Fibroblast of lung (primary cell): ENCODE measurements at regions not wholly inside any gene's neighbourhood (a gene's known extent, or its start where the extent isn't known, plus 50 kb on each side); places are given as distances from the start of the nearest gene placed in this dataset.

Experiments
- DNase-seq, 2 donors: peaks; one replicate each; pipeline versions ENCODE4 v3.0.0 to v3.0.0-alpha.2; 2010; ENCODE audit warnings: low read depth in 2 of 2
- H2AFZ ChIP-seq: 2 replicates; pipeline ENCODE4 v1.5.1; 2012; ENCODE audit warnings: low read length, control low read depth, inconsistent platforms
- H3K27ac ChIP-seq: 2 replicates; pipeline ENCODE4 v1.5.1; 2011; ENCODE audit warnings: low read length, control low read depth; ENCODE audit not compliant: insufficient read depth
- H3K27me3 ChIP-seq: 2 replicates; pipeline ENCODE4 v1.5.1; 2011; ENCODE audit warnings: mild to moderate bottlenecking, low read length; ENCODE audit not compliant: control insufficient read depth, insufficient read depth
- H3K36me3 ChIP-seq: 2 replicates; pipeline ENCODE4 v1.5.1; 2011; ENCODE audit warnings: low read length; ENCODE audit not compliant: control insufficient read depth, insufficient read depth
- H3K4me1 ChIP-seq: 2 replicates; pipeline ENCODE4 v1.5.1; 2011; ENCODE audit warnings: low read length; ENCODE audit not compliant: control insufficient read depth, insufficient read depth; ENCODE audit errors: extremely low read depth
- H3K4me2 ChIP-seq: 2 replicates; pipeline ENCODE4 v1.5.1; 2011; ENCODE audit warnings: low read length, control low read depth; ENCODE audit not compliant: insufficient read depth; ENCODE audit errors: extremely low read depth
- H3K4me3 ChIP-seq, 4 experiments: fragments of 200-600 bp in 1 of 4; sonication (generic) in 1 of 4; replicated peaks in 1 of 4; 2 replicates each; pipeline ENCODE4 v1.5.1; 2011 to 2016; ENCODE audit warnings: low read length in 4 of 4, low read depth in 3 of 4, mild to moderate bottlenecking in 3 of 4, control low read depth in 2 of 4, inconsistent platforms in 1 of 4, mixed read lengths in 1 of 4; ENCODE audit not compliant: insufficient read depth in 1 of 4; ENCODE audit errors: control extremely low read depth in 1 of 4
- H3K79me2 ChIP-seq: 2 replicates; pipeline ENCODE4 v1.5.1; 2012; ENCODE audit warnings: mild to moderate bottlenecking, low read length, inconsistent platforms; ENCODE audit not compliant: control insufficient read depth, insufficient read depth
- H3K9ac ChIP-seq: 2 replicates; pipeline ENCODE4 v1.5.1; 2011; ENCODE audit warnings: mild to moderate bottlenecking, low read length, control low read depth; ENCODE audit not compliant: insufficient read depth
- H3K9me3 ChIP-seq: 2 replicates; pipeline ENCODE4 v1.5.1; 2012; ENCODE audit warnings: low read depth, low read length; ENCODE audit not compliant: control insufficient read depth, insufficient read depth
- H4K20me1 ChIP-seq: 2 replicates; pipeline ENCODE4 v1.5.1; 2011; ENCODE audit warnings: low read length; ENCODE audit not compliant: control insufficient read depth, insufficient read depth; ENCODE audit errors: extremely low read depth
- CTCF ChIP-seq, 2 donors: IDR thresholded peaks in 1 of 2; conservative IDR thresholded peaks in 1 of 2; 1 replicate in 1 of 2; 2 replicates in 1 of 2; pipeline ENCODE4 v1.5.1; 2011 to 2012; ENCODE audit warnings: low read length in 2 of 2, control low read depth in 1 of 2, inconsistent platforms in 1 of 2, low read depth in 1 of 2, mild to moderate bottlenecking in 1 of 2
- EZH2 ChIP-seq: IDR thresholded peaks from 2 replicates; pipeline ENCODE4 v1.5.1; 2012; ENCODE audit warnings: low read length, control low read depth, mild to moderate bottlenecking; ENCODE audit errors: missing control alignments

- H3K9me3 ChIP-seq = no peaks in the 10 kb centered on the region
- no peak for DNase-seq
- no peaks in the 10 kb centered on the region for H4K20me1 ChIP-seq
- H3K4me1 ChIP-seq = peaks cover 2% of the 10 kb centered on the region
- peak overlapping the region; percentile 60 for H3K4me2 ChIP-seq
- H3K27me3 ChIP-seq = peaks cover 8% of the 10 kb centered on the region
- H2AFZ ChIP-seq = no peak overlapping the region
- peak overlapping the region; percentile 23 to 65 (median 46) for H3K4me3 ChIP-seq
- no peaks in the 10 kb centered on the region for H3K36me3 ChIP-seq
- no peaks in the 10 kb centered on the region for H3K79me2 ChIP-seq
- H3K9ac ChIP-seq = no peak overlapping the region
- TF ChIP-seq CTCF (conservative IDR thresholded peaks at IDR 0.05 in 1 of 2, IDR thresholded peaks at IDR 0.05 in 1 of 2; ENCODE audit: low read depth in 1 of 2, low read length in 2 of 2) = no peak
- no peak overlapping the region for H3K27ac ChIP-seq
These were observed 103.1 kb downstream of the UCHL1 start for GRCh38 chr4:41359836-41360213.

GRCh38 chr4:41360214-41360920 is 103.6 kb downstream of the UCHL1 start:
- H3K79me2 ChIP-seq = no peaks in the 10 kb centered on the region
- H3K36me3 ChIP-seq = no peaks in the 10 kb centered on the region
- H3K27ac ChIP-seq = no peak overlapping the region
- H2AFZ ChIP-seq = peak overlapping the region; percentile 37
- H3K4me1 ChIP-seq = peaks cover 2% of the 10 kb centered on the region
- no peak for TF ChIP-seq CTCF (conservative IDR thresholded peaks at IDR 0.05 in 1 of 2, IDR thresholded peaks at IDR 0.05 in 1 of 2; ENCODE audit: low read depth in 1 of 2, low read length in 2 of 2)
- TF ChIP-seq EZH2 = no peak
- H3K4me3 ChIP-seq = peak overlapping the region; percentile 39 to 65 (median 52)
- peak; percentile 32 to 58 for DNase-seq
- no peaks in the 10 kb centered on the region for H4K20me1 ChIP-seq
- H3K27me3 ChIP-seq = peaks cover 8% of the 10 kb centered on the region
- H3K9me3 ChIP-seq = no peaks in the 10 kb centered on the region
- no peak overlapping the region for H3K9ac ChIP-seq
- H3K4me2 ChIP-seq = peak overlapping the region; percentile 78

GRCh38 chr4:41360921-41361793 is 104.4 kb downstream of the UCHL1 start:
- peak; percentile 33 to 36 for DNase-seq
- Histone ChIP-seq H3K9me3 (no peaks in the 10 kb centered on the region), H3K79me2 (no peaks in the 10 kb centered on the region), H2AFZ (peak overlapping the region; percentile 47), H3K4me3 (peak overlapping the region; percentile 39 to 65 (median 50)), H3K9ac (no peak overlapping the region), H3K4me2 (peak overlapping the region; percentile 78), H3K27me3 (peaks cover 8% of the 10 kb centered on the region), H3K4me1 (peaks cover 2% of the 10 kb centered on the region), H3K36me3 (no peaks in the 10 kb centered on the region), H3K27ac (no peak overlapping the region), H4K20me1 (no peaks in the 10 kb centered on the region)
- no peak for TF ChIP-seq CTCF (conservative IDR thresholded peaks at IDR 0.05 in 1 of 2, IDR thresholded peaks at IDR 0.05 in 1 of 2; ENCODE audit: low read depth in 1 of 2, low read length in 2 of 2)
- no peak for TF ChIP-seq EZH2
